ENCODE measurements at regions not wholly inside any gene's neighbourhood (a gene's known extent, or its start where the extent isn't known, plus 50 kb on each side); places are given as distances from the start of the nearest gene placed in this dataset.

DNA sequence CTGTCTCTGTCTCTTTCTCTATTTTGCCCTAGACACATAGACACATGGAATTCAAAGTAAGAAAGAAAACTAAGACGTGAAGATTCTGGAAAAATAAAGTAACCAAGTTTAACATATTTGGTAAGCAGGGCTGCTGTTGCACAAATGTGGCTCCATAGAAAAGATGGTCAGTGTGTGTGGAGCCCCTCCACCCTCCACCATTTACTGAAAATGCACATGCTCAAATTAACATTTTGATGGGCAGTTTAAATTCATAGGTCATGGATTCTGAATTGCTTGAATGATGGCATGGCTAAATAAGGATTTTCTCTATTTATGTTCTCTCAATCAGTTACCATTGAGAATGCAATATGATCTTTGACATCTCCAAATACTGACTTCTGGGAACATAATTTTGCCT is 165.5 kb upstream of the CHRM2 start:
- Histone ChIP-seq H3K4me1 (replicated peaks in 1 of 4; ENCODE audit: control insufficient read depth in 3 of 4, insufficient read depth in 4 of 4, low read length in 3 of 4) (no peaks in the 10 kb centered on the region), H3K23ac (ENCODE audit: insufficient read length) (no peak overlapping the region), H3K9ac (replicated peaks in 1 of 4; ENCODE audit: extremely low read depth in 1 of 4, low read depth in 3 of 4, low read length in 3 of 4) (no peak overlapping the region), H2BK5ac (ENCODE audit: low read depth, low read length) (no peak overlapping the region), H3K56ac (replicated peaks; ENCODE audit: insufficient read length, low read depth, low read length) (no peak overlapping the region), H4K20me1 (replicated peaks in 1 of 2; ENCODE audit: control insufficient read depth in 1 of 2, insufficient read depth in 2 of 2, low read length in 2 of 2) (no peaks in the 10 kb centered on the region), H3K4me2 (ENCODE audit: insufficient read depth in 1 of 2, low read depth in 2 of 2, low read length in 2 of 2) (no peak overlapping the region), H3K14ac (ENCODE audit: insufficient read length) (no peak overlapping the region), H3K4me3 (ENCODE audit: extremely low read depth in 1 of 4, insufficient read depth in 2 of 4, low read depth in 3 of 4, low read length in 4 of 4) (no peak overlapping the region), H3K4ac (replicated peaks; ENCODE audit: insufficient read length, low read depth, low read length) (no peak overlapping the region), H4K8ac (ENCODE audit: extremely low read depth, insufficient read depth, low read length) (no peak overlapping the region), H3K79me1 (ENCODE audit: low read depth, low read length) (no peaks in the 10 kb centered on the region), H3K23me2 (ENCODE audit: low read depth, low read length) (no peaks in the 10 kb centered on the region), H2BK15ac (ENCODE audit: low read length) (no peak overlapping the region), H3K36me3 (ENCODE audit: control insufficient read depth in 2 of 4, insufficient read depth in 4 of 4, low read length in 3 of 4) (no peaks in the 10 kb centered on the region), H3K27ac (ENCODE audit: low read depth, low read length) (no peak overlapping the region), H3K79me2 (ENCODE audit: control insufficient read depth in 1 of 2, insufficient read depth in 2 of 2, low read length in 2 of 2) (no peaks in the 10 kb centered on the region), H3K9me3 (ENCODE audit: insufficient read depth in 2 of 2, low read depth in 1 of 2, low read length in 1 of 2) (no peaks in the 10 kb centered on the region), H2BK12ac (ENCODE audit: low read depth, low read length) (no peak overlapping the region), H2AFZ (ENCODE audit: low read length) (no peak overlapping the region), H2BK120ac (replicated peaks; ENCODE audit: low read depth, low read length) (no peak overlapping the region), H2AK5ac (ENCODE audit: low read depth, low read length) (no peak overlapping the region), H4K91ac (replicated peaks; ENCODE audit: insufficient read length, low read length) (no peak overlapping the region), H2BK20ac (ENCODE audit: low read length) (no peak overlapping the region), H3K18ac (ENCODE audit: extremely low read depth, low read length) (no peak overlapping the region), H4K5ac (ENCODE audit: insufficient read length, low read depth, low read length) (no peak overlapping the region), H3K27me3 (replicated peaks in 1 of 4; ENCODE audit: control insufficient read depth in 3 of 4, extremely low read depth in 1 of 4, insufficient read depth in 3 of 4, low read length in 3 of 4) (no peaks in the 10 kb centered on the region)
- TF ChIP-seq TAF7 (optimal IDR thresholded peaks at IDR 0.05; ENCODE audit: borderline replicate concordance, low read depth, low read length) = no peak
- ChIA-PET CTCF (ENCODE audit: partially characterized antibody) (interaction anchor here (2.0 kb wide), 1 partner anchor 15 kb away, joined by 10 read pairs; no protein-coding TSS in a partner anchor), POLR2A (ENCODE audit: partially characterized antibody) (no interaction called here)
- DNase-seq (ENCODE audit: low read depth in 1 of 2, low spot score in 2 of 2) = no peak
- 77% methylated on average over 1 of the region's 1 CpG; no CpG with 5 or more reads in 1 of the 2 experiments for WGBS, 2 experiments (ENCODE audit: extremely low coverage in 1 of 2, insufficient coverage in 1 of 2, insufficient read length in 1 of 2, insufficient replicate concordance in 2 of 2, low coverage in 1 of 2, low lambda C conversion rate in 2 of 2, missing lambda C conversion rate in 1 of 2)
- FAIRE-seq = no peak
